ENCODE measurements at regions not wholly inside any gene's neighbourhood (a gene's known extent, or its start where the extent isn't known, plus 50 kb on each side); places are given as distances from the start of the nearest gene placed in this dataset.

GRCh38 chr2:83784315-83784714 lies 674.8 kb downstream of the SUCLG1 start:
- no peaks in the 10 kb centered on the region for H3K4me1 ChIP-seq (ENCODE audit: control insufficient read depth, insufficient read depth, low read length)
- DNase-seq (ENCODE audit: low read depth) = no peak

DNA sequence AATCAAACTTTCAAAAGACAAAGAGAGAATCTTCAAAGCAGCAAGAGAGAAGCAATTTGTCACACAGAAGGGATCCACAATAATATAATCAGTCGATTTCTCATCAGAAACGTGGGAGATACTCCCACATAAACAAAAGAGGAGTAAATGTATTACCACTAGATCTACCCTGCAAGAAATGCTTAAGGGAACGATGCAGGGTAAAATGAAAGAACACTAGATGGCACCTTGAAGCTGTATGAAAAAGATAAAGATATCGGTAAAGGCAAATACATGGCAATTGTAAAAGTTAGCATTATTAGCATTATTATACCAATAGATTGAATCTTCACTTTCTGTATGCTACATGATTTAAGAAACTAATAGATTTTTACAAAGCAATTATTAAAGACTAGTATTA lies 677.0 kb downstream of the SUCLG1 start:
- H3K4me1 ChIP-seq (ENCODE audit: control insufficient read depth, insufficient read depth, low read length) = no peaks in the 10 kb centered on the region

More at GRCh38 chr2:83784315-83784714, 674.8 kb downstream of the SUCLG1 start:
- H3K4me3 ChIP-seq (ENCODE audit: low read length) = no peak overlapping the region
- H3K27me3 ChIP-seq (replicated peaks; ENCODE audit: control insufficient read depth, insufficient read depth, low read length) = no peaks in the 10 kb centered on the region
- no peaks in the 10 kb centered on the region for H3K9me3 ChIP-seq (ENCODE audit: control insufficient read depth, low read length)
- no peak overlapping the region for H3K9ac ChIP-seq (ENCODE audit: low read length)
- no peaks in the 10 kb centered on the region for H3K36me3 ChIP-seq (ENCODE audit: control insufficient read depth, insufficient read depth, low read length, severe bottlenecking)

GRCh38 chr2:83764447-83765005 lies 694.6 kb downstream of the SUCLG1 start:
- H3K9ac ChIP-seq (ENCODE audit: low read length) = no peak overlapping the region
- H3K4me3 ChIP-seq (ENCODE audit: low read length) = no peak overlapping the region
- no peak for DNase-seq (ENCODE audit: low read depth)
- no peaks in the 10 kb centered on the region for H3K27me3 ChIP-seq (replicated peaks; ENCODE audit: control insufficient read depth, insufficient read depth, low read length)
- H3K4me1 ChIP-seq (ENCODE audit: control insufficient read depth, insufficient read depth, low read length) = no peaks in the 10 kb centered on the region
- H3K9me3 ChIP-seq (ENCODE audit: control insufficient read depth, low read length) = peaks cover 8% of the 10 kb centered on the region
- no peaks in the 10 kb centered on the region for H3K36me3 ChIP-seq (ENCODE audit: control insufficient read depth, insufficient read depth, low read length, severe bottlenecking)

More for the DNA sequence above, 677.0 kb downstream of the SUCLG1 start:
- Histone ChIP-seq H3K4me3 (ENCODE audit: low read length) (no peak overlapping the region), H3K9me3 (ENCODE audit: control insufficient read depth, low read length) (no peaks in the 10 kb centered on the region), H3K9ac (ENCODE audit: low read length) (no peak overlapping the region), H3K36me3 (ENCODE audit: control insufficient read depth, insufficient read depth, low read length, severe bottlenecking) (no peaks in the 10 kb centered on the region), H3K27me3 (replicated peaks; ENCODE audit: control insufficient read depth, insufficient read depth, low read length) (no peaks in the 10 kb centered on the region)
- DNase-seq (ENCODE audit: low read depth) = no peak

- Histone ChIP-seq H3K4me3 (ENCODE audit: low read length) (no peak overlapping the region), H3K9ac (ENCODE audit: low read length) (no peak overlapping the region), H3K36me3 (ENCODE audit: control insufficient read depth, insufficient read depth, low read length, severe bottlenecking) (no peaks in the 10 kb centered on the region), H3K4me1 (ENCODE audit: control insufficient read depth, insufficient read depth, low read length) (no peaks in the 10 kb centered on the region), H3K9me3 (ENCODE audit: control insufficient read depth, low read length) (peaks cover 9% of the 10 kb centered on the region), H3K27me3 (replicated peaks; ENCODE audit: control insufficient read depth, insufficient read depth, low read length) (no peaks in the 10 kb centered on the region)
- no peak for DNase-seq (ENCODE audit: low read depth)
Observed at GRCh38 chr2:83757329-83757728, 701.8 kb downstream of the SUCLG1 start.

- no peak for DNase-seq (ENCODE audit: low read depth)
Observed at GRCh38 chr2:83756219-83756618, 702.9 kb downstream of the SUCLG1 start.

DNA sequence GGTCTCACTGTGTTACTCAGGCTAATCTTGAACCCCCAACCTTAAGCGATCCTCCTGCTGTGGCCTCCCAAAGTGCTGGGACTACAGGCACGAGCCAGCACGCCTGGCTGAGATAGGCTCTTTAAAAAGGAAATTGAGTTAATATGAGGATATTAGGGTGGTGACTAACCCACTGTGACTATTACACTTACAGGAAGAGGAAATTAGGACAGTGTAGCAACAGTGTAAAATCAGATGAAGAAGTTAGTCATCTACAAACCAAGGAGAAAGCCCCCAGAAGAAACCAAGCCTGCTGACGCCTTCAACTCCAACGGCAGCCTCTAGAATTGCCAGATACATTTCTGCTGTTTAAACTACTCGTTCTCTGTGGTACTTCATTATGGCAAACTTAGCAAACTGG lies 711.9 kb downstream of the SUCLG1 start:
- no peaks in the 10 kb centered on the region for H3K27me3 ChIP-seq (replicated peaks; ENCODE audit: control insufficient read depth, insufficient read depth, low read length)
- no peaks in the 10 kb centered on the region for H3K36me3 ChIP-seq (ENCODE audit: control insufficient read depth, insufficient read depth, low read length, severe bottlenecking)
- H3K4me1 ChIP-seq (ENCODE audit: control insufficient read depth, insufficient read depth, low read length) = peaks cover 5% of the 10 kb centered on the region
- no peak overlapping the region for H3K9ac ChIP-seq (ENCODE audit: low read length)
- no peaks in the 10 kb centered on the region for H3K9me3 ChIP-seq (ENCODE audit: control insufficient read depth, low read length)
- no peak overlapping the region for H3K4me3 ChIP-seq (ENCODE audit: low read length)
- no peak for DNase-seq (ENCODE audit: low read depth)

More at GRCh38 chr2:83756219-83756618, 702.9 kb downstream of the SUCLG1 start:
- H3K4me3 ChIP-seq (ENCODE audit: low read length) = no peak overlapping the region
- H3K4me1 ChIP-seq (ENCODE audit: control insufficient read depth, insufficient read depth, low read length) = no peaks in the 10 kb centered on the region
- H3K9me3 ChIP-seq (ENCODE audit: control insufficient read depth, low read length) = peaks cover 9% of the 10 kb centered on the region
- no peaks in the 10 kb centered on the region for H3K27me3 ChIP-seq (replicated peaks; ENCODE audit: control insufficient read depth, insufficient read depth, low read length)
- H3K9ac ChIP-seq (ENCODE audit: low read length) = no peak overlapping the region
- H3K36me3 ChIP-seq (ENCODE audit: control insufficient read depth, insufficient read depth, low read length, severe bottlenecking) = no peaks in the 10 kb centered on the region

DNA sequence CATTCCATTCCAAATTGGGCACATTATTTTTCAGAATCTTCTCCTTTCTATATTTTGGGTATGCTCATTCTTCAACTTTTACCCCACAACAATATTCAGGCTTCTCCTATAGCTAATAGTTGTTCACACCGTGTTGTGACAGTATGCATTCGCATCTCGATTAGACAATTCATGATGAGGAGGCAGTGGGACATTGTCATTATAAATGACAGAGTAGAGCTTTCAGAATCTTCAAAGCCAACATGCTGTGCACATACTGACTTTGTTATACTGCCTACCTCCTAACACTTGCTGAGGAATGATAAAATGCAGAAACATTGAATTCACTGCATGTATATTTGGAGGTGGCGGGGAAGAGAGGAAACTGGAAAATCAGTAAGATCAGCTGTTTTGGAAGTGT lies 714.2 kb downstream of the SUCLG1 start:
- DNase-seq (ENCODE audit: low read depth) = no peak
- H3K4me1 ChIP-seq (ENCODE audit: control insufficient read depth, insufficient read depth, low read length) = peaks cover 5% of the 10 kb centered on the region
- H3K9me3 ChIP-seq (ENCODE audit: control insufficient read depth, low read length) = peaks cover 10% of the 10 kb centered on the region
- no peak overlapping the region for H3K9ac ChIP-seq (ENCODE audit: low read length)
- no peak overlapping the region for H3K4me3 ChIP-seq (ENCODE audit: low read length)
- no peaks in the 10 kb centered on the region for H3K27me3 ChIP-seq (replicated peaks; ENCODE audit: control insufficient read depth, insufficient read depth, low read length)
- H3K36me3 ChIP-seq (ENCODE audit: control insufficient read depth, insufficient read depth, low read length, severe bottlenecking) = no peaks in the 10 kb centered on the region

GRCh38 chr2:83742117-83742782 lies 716.8 kb downstream of the SUCLG1 start:
- Histone ChIP-seq H3K9me3 (ENCODE audit: control insufficient read depth, low read length) (peaks cover 11% of the 10 kb centered on the region), H3K27me3 (replicated peaks; ENCODE audit: control insufficient read depth, insufficient read depth, low read length) (no peaks in the 10 kb centered on the region), H3K4me3 (ENCODE audit: low read length) (no peak overlapping the region), H3K4me1 (ENCODE audit: control insufficient read depth, insufficient read depth, low read length) (peaks cover 5% of the 10 kb centered on the region), H3K9ac (ENCODE audit: low read length) (no peak overlapping the region), H3K36me3 (ENCODE audit: control insufficient read depth, insufficient read depth, low read length, severe bottlenecking) (no peaks in the 10 kb centered on the region)
- DNase-seq (ENCODE audit: low read depth) = peak; percentile 75

DNA sequence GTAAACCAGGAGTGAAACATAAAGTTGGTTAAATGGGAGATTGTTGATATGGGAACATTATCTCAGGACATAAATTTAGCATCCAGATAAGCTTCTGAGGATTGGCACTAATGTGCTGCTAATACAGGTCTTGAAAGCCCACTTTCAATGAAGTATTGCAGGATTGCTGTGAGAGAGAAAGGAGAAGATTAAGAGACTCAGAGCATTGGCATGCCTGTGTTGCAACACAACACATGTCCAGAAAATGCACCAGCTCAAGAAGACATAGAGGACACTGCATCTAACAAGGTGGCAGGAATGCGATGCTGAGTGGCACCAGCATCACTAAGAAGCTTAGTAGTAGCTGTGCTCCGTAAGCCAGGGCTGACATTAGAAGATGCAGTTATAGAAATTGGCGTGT lies 728.9 kb downstream of the SUCLG1 start:
- no peaks in the 10 kb centered on the region for H3K4me1 ChIP-seq (ENCODE audit: control insufficient read depth, insufficient read depth, low read length)
- no peak overlapping the region for H3K9ac ChIP-seq (ENCODE audit: low read length)
- no peaks in the 10 kb centered on the region for H3K27me3 ChIP-seq (replicated peaks; ENCODE audit: control insufficient read depth, insufficient read depth, low read length)

DNA sequence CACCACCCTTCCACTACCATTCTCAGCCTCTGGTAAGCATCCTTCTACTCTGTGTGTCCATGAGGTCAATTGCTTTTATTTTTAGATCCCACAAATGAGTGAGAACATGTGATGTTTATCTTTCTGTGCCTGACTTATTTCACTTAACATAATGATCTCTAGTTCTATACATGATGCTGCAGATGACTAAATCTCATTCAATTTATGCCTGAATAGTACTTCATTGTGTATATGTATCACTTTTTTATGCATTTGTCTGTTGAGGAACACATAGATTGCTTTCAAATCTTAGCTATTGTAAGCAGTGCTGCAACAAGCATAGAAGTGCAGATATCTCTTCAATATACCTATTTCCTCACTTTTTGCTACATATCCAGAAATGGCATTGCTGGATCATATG lies 733.3 kb downstream of the SUCLG1 start:
- Histone ChIP-seq H3K9me3 (ENCODE audit: control insufficient read depth, low read length) (no peaks in the 10 kb centered on the region), H3K36me3 (ENCODE audit: control insufficient read depth, insufficient read depth, low read length, severe bottlenecking) (no peaks in the 10 kb centered on the region), H3K9ac (ENCODE audit: low read length) (no peak overlapping the region), H3K4me3 (ENCODE audit: low read length) (no peak overlapping the region), H3K4me1 (ENCODE audit: control insufficient read depth, insufficient read depth, low read length) (no peaks in the 10 kb centered on the region), H3K27me3 (replicated peaks; ENCODE audit: control insufficient read depth, insufficient read depth, low read length) (no peaks in the 10 kb centered on the region)
- DNase-seq (ENCODE audit: low read depth) = no peak

More for the DNA sequence above, 728.9 kb downstream of the SUCLG1 start:
- Histone ChIP-seq H3K36me3 (ENCODE audit: control insufficient read depth, insufficient read depth, low read length, severe bottlenecking) (no peaks in the 10 kb centered on the region), H3K4me3 (ENCODE audit: low read length) (no peak overlapping the region), H3K9me3 (ENCODE audit: control insufficient read depth, low read length) (no peaks in the 10 kb centered on the region)
- peak; percentile 49 for DNase-seq (ENCODE audit: low read depth)

- H3K9me3 ChIP-seq (ENCODE audit: control insufficient read depth, low read length) = no peaks in the 10 kb centered on the region
- H3K4me3 ChIP-seq (ENCODE audit: low read length) = no peak overlapping the region
- H3K27me3 ChIP-seq (replicated peaks; ENCODE audit: control insufficient read depth, insufficient read depth, low read length) = no peaks in the 10 kb centered on the region
- DNase-seq (ENCODE audit: low read depth) = peak; percentile 8
- H3K36me3 ChIP-seq (ENCODE audit: control insufficient read depth, insufficient read depth, low read length, severe bottlenecking) = no peaks in the 10 kb centered on the region
- H3K9ac ChIP-seq (ENCODE audit: low read length) = no peak overlapping the region
- H3K4me1 ChIP-seq (ENCODE audit: control insufficient read depth, insufficient read depth, low read length) = no peaks in the 10 kb centered on the region
Observed at GRCh38 chr2:83705146-83705545, 753.9 kb downstream of the SUCLG1 start.

DNA sequence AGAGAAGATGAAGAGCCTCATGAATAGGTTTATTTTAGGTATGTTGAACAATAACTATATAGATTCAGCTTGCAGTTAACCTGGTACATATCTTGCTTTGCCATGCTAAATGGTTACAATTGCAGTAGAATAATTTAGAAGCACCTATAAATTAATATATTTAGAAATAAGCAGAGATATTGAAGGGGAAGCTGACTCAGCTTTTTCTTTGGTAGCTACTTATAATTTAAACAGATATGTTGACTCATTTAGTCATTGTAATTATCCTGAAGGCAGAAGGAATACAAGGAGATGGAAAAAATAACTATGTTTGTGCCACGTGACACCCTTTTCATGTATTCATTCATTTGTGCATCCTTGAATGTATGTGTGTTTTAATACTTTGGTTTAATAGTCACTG lies 755.5 kb downstream of the SUCLG1 start:
- Histone ChIP-seq H3K4me3 (ENCODE audit: low read length) (no peak overlapping the region), H3K36me3 (ENCODE audit: control insufficient read depth, insufficient read depth, low read length, severe bottlenecking) (no peaks in the 10 kb centered on the region), H3K27me3 (replicated peaks; ENCODE audit: control insufficient read depth, insufficient read depth, low read length) (no peaks in the 10 kb centered on the region), H3K9me3 (ENCODE audit: control insufficient read depth, low read length) (no peaks in the 10 kb centered on the region), H3K4me1 (ENCODE audit: control insufficient read depth, insufficient read depth, low read length) (no peaks in the 10 kb centered on the region), H3K9ac (ENCODE audit: low read length) (no peak overlapping the region)
- no peak for DNase-seq (ENCODE audit: low read depth)
